CD4-positive, alpha-beta T cell treated with Interferon alpha-2 for 1 hour (primary cell): ENCODE measurements at regions not wholly inside any gene's neighbourhood (a gene's known extent, or its start where the extent isn't known, plus 50 kb on each side); places are given as distances from the start of the nearest gene placed in this dataset.

Experiments used
- DNase-seq, 2 donors: peaks; one replicate each; pipeline ENCODE4 v3.0.0-alpha.2; 2020 to 2022

- no peak for DNase-seq
Measured at GRCh38 chr10:105969884-105970377, 1194.6 kb downstream of the SORCS1 start.

GRCh38 chr10:105968666-105969065 is 1195.8 kb downstream of the SORCS1 start:
- no peak for DNase-seq

- no peak for DNase-seq
Measured at GRCh38 chr10:105967256-105967655, 1197.2 kb downstream of the SORCS1 start.

GRCh38 chr10:105965141-105965540 is 1199.4 kb downstream of the SORCS1 start:
- DNase-seq, result no peak

- DNase-seq, result no peak
Measured at GRCh38 chr10:105964009-105964408, 1200.5 kb downstream of the SORCS1 start.

GRCh38 chr10:105963334-105963884 is 1201.1 kb downstream of the SORCS1 start:
- DNase-seq, result no peak

GRCh38 chr10:105956550-105956949 is 1208.0 kb downstream of the SORCS1 start:
- no peak for DNase-seq

GRCh38 chr10:105953861-105954260 is 1210.6 kb downstream of the SORCS1 start:
- DNase-seq, result no peak

- DNase-seq, result no peak
Measured at GRCh38 chr10:105953056-105953455, 1211.5 kb downstream of the SORCS1 start.

GRCh38 chr10:105952153-105952552 is 1212.4 kb downstream of the SORCS1 start:
- no peak for DNase-seq

- peak in 1 of 2 donors; percentile 7 for DNase-seq
Measured at GRCh38 chr10:105950410-105950809, 1214.1 kb downstream of the SORCS1 start.

- DNase-seq, result no peak
Measured at GRCh38 chr10:105949721-105950120, 1214.8 kb downstream of the SORCS1 start.

GRCh38 chr10:105925045-105925785 is 1239.3 kb downstream of the SORCS1 start:
- no peak for DNase-seq

GRCh38 chr10:105921348-105921747 is 1243.2 kb downstream of the SORCS1 start:
- DNase-seq, result no peak

- DNase-seq, result no peak
Measured at GRCh38 chr10:105914432-105914831, 1250.1 kb downstream of the SORCS1 start.

GRCh38 chr10:105908701-105909100 is 1255.8 kb downstream of the SORCS1 start:
- no peak for DNase-seq

GRCh38 chr10:105885495-105885894 is 1244.4 kb downstream of the SORCS3 start:
- DNase-seq, result no peak

GRCh38 chr10:105879401-105879800 is 1238.3 kb downstream of the SORCS3 start:
- no peak for DNase-seq

- no peak for DNase-seq
Measured at GRCh38 chr10:105875050-105875449, 1234.0 kb downstream of the SORCS3 start.

GRCh38 chr10:105872665-105873064 is 1231.6 kb downstream of the SORCS3 start:
- DNase-seq, result no peak

- no peak for DNase-seq
Measured at GRCh38 chr10:105868935-105869334, 1227.8 kb downstream of the SORCS3 start.

- no peak for DNase-seq
Measured at GRCh38 chr10:105864854-105865253, 1223.8 kb downstream of the SORCS3 start.

GRCh38 chr10:105857268-105858264 is 1216.5 kb downstream of the SORCS3 start:
- no peak for DNase-seq
